ENCODE measurements at regions not wholly inside any gene's neighbourhood (a gene's known extent, or its start where the extent isn't known, plus 50 kb on each side); places are given as distances from the start of the nearest gene placed in this dataset.
"Not testable (repeated sequence)": the region's sequence is repeated elsewhere in the genome, so short reads cannot be mapped to it uniquely, and the experiment has no call there.

DNA sequence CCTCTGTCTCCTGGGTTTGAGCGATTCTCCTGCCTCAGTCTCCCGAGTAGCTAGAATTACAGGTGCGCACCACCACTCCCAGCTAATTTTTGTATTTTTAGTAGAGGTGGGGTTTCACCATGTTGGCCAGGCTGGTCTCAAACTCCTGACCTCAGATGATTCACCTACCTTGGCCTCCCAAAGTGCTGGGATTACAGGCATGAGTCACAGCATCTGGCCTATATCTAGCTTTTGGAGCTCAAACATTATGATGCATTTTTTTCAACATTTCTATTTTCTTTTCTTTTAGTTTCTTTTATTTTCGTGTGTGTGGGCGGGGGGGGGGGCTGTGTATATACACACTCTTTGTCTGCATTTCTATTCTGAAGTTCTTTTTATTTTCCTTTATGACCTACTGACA lies 85.6 kb upstream of the PEG3 start:
- H3K27ac ChIP-seq; H3K4me1 ChIP-seq; FAIRE-seq; POLR2A ChIA-PET; DNase-seq (ENCODE audit: low read depth in 1 of 2, low spot score in 1 of 2); H3K4me3 ChIP-seq; ATAC-seq; H3K4me2 ChIP-seq: not testable (repeated sequence)
- peaks cover 54% of the 10 kb centered on the region for H3K9me3 ChIP-seq
- CTCF ChIA-PET: interaction anchor here (1.4 kb wide), 1 partner anchor 12 kb away, joined by 4 read pairs; no protein-coding TSS in a partner anchor
- 21% methylated on average over 5 of the region's 5 CpGs for WGBS (ENCODE audit: missing lambda C conversion rate)

GRCh38 chr19:56927294-56927693 lies 86.8 kb upstream of the PEG3 start:
- FAIRE-seq (no peak), ATAC-seq (no peak), DNase-seq (ENCODE audit: low read depth in 1 of 2, low spot score in 1 of 2) (no peak)
- H3K4me2 ChIP-seq: no peak overlapping the region
- H3K27ac ChIP-seq: no peak overlapping the region
- ChIA-PET POLR2A (no interaction called here), CTCF (interaction anchor here (1.4 kb wide), 1 partner anchor 11 kb away, joined by 4 read pairs; no protein-coding TSS in a partner anchor)
- under 1% methylated on average over 6 of the region's 6 CpGs for WGBS (ENCODE audit: missing lambda C conversion rate)
- TF ChIP-seq, protein P1, sequence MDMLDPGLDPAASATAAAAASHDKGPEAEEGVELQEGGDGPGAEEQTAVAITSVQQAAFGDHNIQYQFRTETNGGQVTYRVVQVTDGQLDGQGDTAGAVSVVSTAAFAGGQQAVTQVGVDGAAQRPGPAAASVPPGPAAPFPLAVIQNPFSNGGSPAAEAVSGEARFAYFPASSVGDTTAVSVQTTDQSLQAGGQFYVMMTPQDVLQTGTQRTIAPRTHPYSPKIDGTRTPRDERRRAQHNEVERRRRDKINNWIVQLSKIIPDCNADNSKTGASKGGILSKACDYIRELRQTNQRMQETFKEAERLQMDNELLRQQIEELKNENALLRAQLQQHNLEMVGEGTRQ (IDR thresholded peaks at IDR 0.05): no peak
- TF ChIP-seq GATA3 (IDR thresholded peaks at IDR 0.05; ENCODE audit: borderline replicate concordance): no peak
- TF ChIP-seq, protein P2, sequence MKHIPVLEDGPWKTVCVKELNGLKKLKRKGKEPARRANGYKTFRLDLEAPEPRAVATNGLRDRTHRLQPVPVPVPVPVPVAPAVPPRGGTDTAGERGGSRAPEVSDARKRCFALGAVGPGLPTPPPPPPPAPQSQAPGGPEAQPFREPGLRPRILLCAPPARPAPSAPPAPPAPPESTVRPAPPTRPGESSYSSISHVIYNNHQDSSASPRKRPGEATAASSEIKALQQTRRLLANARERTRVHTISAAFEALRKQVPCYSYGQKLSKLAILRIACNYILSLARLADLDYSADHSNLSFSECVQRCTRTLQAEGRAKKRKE (CRISPR knock-in tag; IDR thresholded peaks at IDR 0.05; ENCODE audit: low read depth): no peak
- TF ChIP-seq MYC (IDR thresholded peaks at IDR 0.05; ENCODE audit: borderline replicate concordance, low read length): no peak
- TF ChIP-seq CEBPB (IDR thresholded peaks at IDR 0.05): no peak
- no peak for TF ChIP-seq CBX2 (IDR thresholded peaks at IDR 0.05; ENCODE audit: borderline replicate concordance, low read depth)
- no peak for TF ChIP-seq CHD2 (IDR thresholded peaks at IDR 0.05; ENCODE audit: low read length, partially characterized antibody)
- TF ChIP-seq KDM1A (IDR thresholded peaks at IDR 0.05; ENCODE audit: low read depth): no peak
- TF ChIP-seq SREBF2 (IDR thresholded peaks at IDR 0.05): no peak
- no peak for TF ChIP-seq RFX5 (IDR thresholded peaks at IDR 0.05)
- TF ChIP-seq CTCF (IDR thresholded peaks at IDR 0.05): no peak
- no peak for TF ChIP-seq SMC3 (IDR thresholded peaks at IDR 0.05)
- H3K9me3 ChIP-seq: peaks cover 54% of the 10 kb centered on the region
- H3K4me3 ChIP-seq: no peak overlapping the region
- H3K4me1 ChIP-seq: no peaks in the 10 kb centered on the region

GRCh38 chr19:56927791-56928207 lies 87.3 kb upstream of the PEG3 start:
- no peak for ATAC-seq
- DNase-seq (ENCODE audit: low read depth in 1 of 2, low spot score in 1 of 2): no peak
- H3K27ac ChIP-seq: no peak overlapping the region
- H3K9me3 ChIP-seq: peaks cover 55% of the 10 kb centered on the region
- H3K4me1 ChIP-seq: no peaks in the 10 kb centered on the region
- under 1% methylated on average over 7 of the region's 7 CpGs for WGBS (ENCODE audit: missing lambda C conversion rate)
- FAIRE-seq: no peak
- ChIA-PET CTCF (no interaction called here), POLR2A (no interaction called here)
- no peak overlapping the region for H3K4me2 ChIP-seq
- no peak overlapping the region for H3K4me3 ChIP-seq
- TF ChIP-seq CTCF (IDR thresholded peaks at IDR 0.05): no peak
- no peak for TF ChIP-seq HMGXB4 (CRISPR knock-in tag; IDR thresholded peaks at IDR 0.05; ENCODE audit: borderline replicate concordance)
- no peak for TF ChIP-seq POLR2A (IDR thresholded peaks at IDR 0.05; ENCODE audit: low read length)
- TF ChIP-seq HOXB5 (CRISPR knock-in tag; IDR thresholded peaks at IDR 0.05): no peak
- TF ChIP-seq CHD4 (IDR thresholded peaks at IDR 0.05; ENCODE audit: borderline replicate concordance): no peak
- no peak for TF ChIP-seq HES2 (IDR thresholded peaks at IDR 0.05)
- TF ChIP-seq, protein P3, sequence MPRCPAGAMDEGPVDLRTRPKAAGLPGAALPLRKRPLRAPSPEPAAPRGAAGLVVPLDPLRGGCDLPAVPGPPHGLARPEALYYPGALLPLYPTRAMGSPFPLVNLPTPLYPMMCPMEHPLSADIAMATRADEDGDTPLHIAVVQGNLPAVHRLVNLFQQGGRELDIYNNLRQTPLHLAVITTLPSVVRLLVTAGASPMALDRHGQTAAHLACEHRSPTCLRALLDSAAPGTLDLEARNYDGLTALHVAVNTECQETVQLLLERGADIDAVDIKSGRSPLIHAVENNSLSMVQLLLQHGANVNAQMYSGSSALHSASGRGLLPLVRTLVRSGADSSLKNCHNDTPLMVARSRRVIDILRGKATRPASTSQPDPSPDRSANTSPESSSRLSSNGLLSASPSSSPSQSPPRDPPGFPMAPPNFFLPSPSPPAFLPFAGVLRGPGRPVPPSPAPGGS (IDR thresholded peaks at IDR 0.05): no peak
- no peak for TF ChIP-seq HOXB13 (CRISPR knock-in tag; IDR thresholded peaks at IDR 0.05; ENCODE audit: low read depth)
- TF ChIP-seq ZFP36 (IDR thresholded peaks at IDR 0.05; ENCODE audit: borderline replicate concordance, partially characterized antibody): no peak

Data from A549 (cell line).